GM12891 (cell line): ENCODE measurements at regions not wholly inside any gene's neighbourhood (a gene's known extent, or its start where the extent isn't known, plus 50 kb on each side); places are given as distances from the start of the nearest gene placed in this dataset.

Experiments used
- PAX5 ChIP-seq: IDR thresholded peaks from 2 replicates; pipeline ENCODE4 v1.6.1; 2011; ENCODE audit warnings: low read length, moderate library complexity, mild to moderate bottlenecking; ENCODE audit not compliant: insufficient read depth, severe bottlenecking
- POLR2A ChIP-seq: IDR thresholded peaks from 2 replicates; pipeline ENCODE4 v1.6.1; 2011; ENCODE audit warnings: low read depth, low read length, control low read depth
- POLR2AphosphoS5 ChIP-seq: IDR thresholded peaks from 2 replicates; pipeline ENCODE4 v1.6.1; 2011; ENCODE audit warnings: low read depth, low read length, control low read depth
- POU2F2 ChIP-seq: IDR thresholded peaks from 2 replicates; pipeline ENCODE4 v1.6.1; 2011; ENCODE audit warnings: low read depth, mild to moderate bottlenecking, control low read depth, low read length, moderate library complexity
- TAF1 ChIP-seq: IDR thresholded peaks from 2 replicates; pipeline ENCODE4 v1.6.1; 2011; ENCODE audit warnings: low read depth, low read length, control low read depth

DNA sequence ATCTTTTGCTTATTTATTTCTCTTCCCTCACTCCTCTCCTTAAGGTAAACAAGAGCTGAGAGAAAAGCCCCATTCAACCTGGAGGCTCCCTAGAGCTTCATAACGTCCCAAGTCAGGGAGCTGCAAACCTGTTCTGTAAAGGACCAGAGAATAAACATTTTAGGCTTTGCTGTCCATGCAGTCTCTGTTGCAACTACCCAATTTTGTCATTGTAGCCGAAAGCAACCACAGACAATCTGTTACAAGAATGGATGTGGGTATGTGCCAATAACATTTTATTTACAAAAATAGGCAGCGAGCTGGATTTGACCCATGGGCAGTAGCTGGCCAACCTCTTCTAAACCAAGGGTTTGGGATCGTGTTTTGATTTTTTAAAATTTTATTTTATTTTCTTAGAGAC is 71.3 kb upstream of the TBL1X start:
- TF ChIP-seq POLR2A (no peak), POLR2AphosphoS5 (no peak), TAF1 (no peak), PAX5 (no peak), POU2F2 (no peak)
